ENCODE measurements at regions not wholly inside any gene's neighbourhood (a gene's known extent, or its start where the extent isn't known, plus 50 kb on each side); places are given as distances from the start of the nearest gene placed in this dataset.

GRCh38 chr5:167861129-167861927, 430.1 kb upstream of the WWC1 start:
- H3F3A ChIP-seq (ENCODE audit: insufficient read depth, low read length, poor library complexity, severe bottlenecking) = no peaks in the 10 kb centered on the region
- H2AFZ ChIP-seq (ENCODE audit: low read depth, low read length) = no peak overlapping the region
- H4K20me1 ChIP-seq (ENCODE audit: insufficient read depth) = no peaks in the 10 kb centered on the region
- no peaks in the 10 kb centered on the region for H3K9me3 ChIP-seq (ENCODE audit: low read length)
- no peaks in the 10 kb centered on the region for H3K27me3 ChIP-seq (ENCODE audit: insufficient read depth, low read depth, low read length)
- H3K79me2 ChIP-seq (replicated peaks; ENCODE audit: insufficient read depth, low read length) = no peaks in the 10 kb centered on the region
- TF ChIP-seq TAF1 (IDR thresholded peaks at IDR 0.05; ENCODE audit: low read depth) = no peak
- TF ChIP-seq POLR2AphosphoS5 (IDR thresholded peaks at IDR 0.05) = no peak
- peak; percentile 30 for TF ChIP-seq REST (IDR thresholded peaks at IDR 0.05; ENCODE audit: borderline replicate concordance)
- no peak for TF ChIP-seq CTCF (IDR thresholded peaks at IDR 0.05; ENCODE audit: poor library complexity, severe bottlenecking)
- no peaks in the 10 kb centered on the region for H3K9me2 ChIP-seq (ENCODE audit: insufficient read depth, low read length)
- no peak overlapping the region for H3K4me3 ChIP-seq (ENCODE audit: low read length)
- no peak overlapping the region for H3K9ac ChIP-seq (ENCODE audit: low read length)
- no peak overlapping the region for H3K4me2 ChIP-seq (ENCODE audit: low read length)
- H3K36me3 ChIP-seq (ENCODE audit: insufficient read depth, low read length) = no peaks in the 10 kb centered on the region
- no peak overlapping the region for H3K27ac ChIP-seq (ENCODE audit: low read length)

GRCh38 chr5:167861928-167862426, 429.5 kb upstream of the WWC1 start:
- no peak overlapping the region for H3K4me2 ChIP-seq (ENCODE audit: low read length)
- no peak overlapping the region for H3K27ac ChIP-seq (ENCODE audit: low read length)
- no peaks in the 10 kb centered on the region for H3K27me3 ChIP-seq (ENCODE audit: insufficient read depth, low read depth, low read length)
- no peaks in the 10 kb centered on the region for H4K20me1 ChIP-seq (ENCODE audit: insufficient read depth)
- H2AFZ ChIP-seq (ENCODE audit: low read depth, low read length) = no peak overlapping the region
- no peak overlapping the region for H3K9ac ChIP-seq (ENCODE audit: low read length)
- no peaks in the 10 kb centered on the region for H3K9me3 ChIP-seq (ENCODE audit: low read length)
- no peaks in the 10 kb centered on the region for H3F3A ChIP-seq (ENCODE audit: insufficient read depth, low read length, poor library complexity, severe bottlenecking)
- H3K9me2 ChIP-seq (ENCODE audit: insufficient read depth, low read length) = no peaks in the 10 kb centered on the region
- H3K36me3 ChIP-seq (ENCODE audit: insufficient read depth, low read length) = no peaks in the 10 kb centered on the region
- no peak overlapping the region for H3K4me3 ChIP-seq (ENCODE audit: low read length)
- TF ChIP-seq REST (IDR thresholded peaks at IDR 0.05; ENCODE audit: borderline replicate concordance) (no peak), RAD21 (conservative IDR thresholded peaks at IDR 0.05) (no peak), TAF1 (IDR thresholded peaks at IDR 0.05; ENCODE audit: low read depth) (no peak), MXI1 (conservative IDR thresholded peaks at IDR 0.05; ENCODE audit: poor library complexity, severe bottlenecking) (no peak), POLR2AphosphoS5 (IDR thresholded peaks at IDR 0.05) (no peak), EZH2 (IDR thresholded peaks at IDR 0.05; ENCODE audit: borderline replicate concordance, insufficient read depth, low read length, poor library complexity, severe bottlenecking) (no peak), EP300 (conservative IDR thresholded peaks at IDR 0.05; ENCODE audit: poor library complexity, severe bottlenecking) (no peak), CTCF (IDR thresholded peaks at IDR 0.05; ENCODE audit: poor library complexity, severe bottlenecking) (no peak)
- H3K79me2 ChIP-seq (replicated peaks; ENCODE audit: insufficient read depth, low read length) = no peaks in the 10 kb centered on the region
